ENCODE measurements at regions not wholly inside any gene's neighbourhood (a gene's known extent, or its start where the extent isn't known, plus 50 kb on each side); places are given as distances from the start of the nearest gene placed in this dataset.

GRCh38 chr14:97395068-97395467, 597.9 kb downstream of the VRK1 start:
- Histone ChIP-seq H3K4me1 (ENCODE audit: insufficient read depth) (no peaks in the 10 kb centered on the region), H3K9me2 (replicated peaks; ENCODE audit: insufficient read depth) (no peaks in the 10 kb centered on the region), H4K20me1 (ENCODE audit: insufficient read depth, poor library complexity, severe bottlenecking) (no peaks in the 10 kb centered on the region), H3K4me3 (no peak overlapping the region), H3K79me2 (no peaks in the 10 kb centered on the region), H3K9me3 (ENCODE audit: low read depth) (no peaks in the 10 kb centered on the region), H3K27ac (no peak overlapping the region), H3K27me3 (no peaks in the 10 kb centered on the region), H2AFZ (no peak overlapping the region), H3K4me2 (no peak overlapping the region), H3K36me3 (replicated peaks; ENCODE audit: insufficient read depth, low read depth) (no peaks in the 10 kb centered on the region)
- WGBS (ENCODE audit: low lambda C conversion rate, missing lambda C conversion rate): 91% methylated on average over 4 of the region's 4 CpGs
- no peak for TF ChIP-seq EZH2 (IDR thresholded peaks at IDR 0.05; ENCODE audit: borderline replicate concordance)
- no peak for TF ChIP-seq CTCF (IDR thresholded peaks at IDR 0.05; ENCODE audit: poor library complexity)
- TF ChIP-seq EZH2phosphoT487 (IDR thresholded peaks at IDR 0.05; ENCODE audit: low read depth, severe bottlenecking, unreplicated experiment): no peak
- no peak for DNase-seq (ENCODE audit: low spot score)

GRCh38 chr14:97401714-97402113, 604.5 kb downstream of the VRK1 start:
- no peaks in the 10 kb centered on the region for H3K9me2 ChIP-seq (replicated peaks; ENCODE audit: insufficient read depth)
- H3K4me3 ChIP-seq: no peak overlapping the region
- no peaks in the 10 kb centered on the region for H3K9me3 ChIP-seq (ENCODE audit: low read depth)
- H2AFZ ChIP-seq: no peak overlapping the region
- no peaks in the 10 kb centered on the region for H3K27me3 ChIP-seq
- H4K20me1 ChIP-seq (ENCODE audit: insufficient read depth, poor library complexity, severe bottlenecking): no peaks in the 10 kb centered on the region
- no peak for DNase-seq (ENCODE audit: low spot score)
- WGBS (ENCODE audit: low lambda C conversion rate, missing lambda C conversion rate): 86% methylated on average over 7 of the region's 7 CpGs
- peak overlapping the region; percentile 53 for H3K27ac ChIP-seq
- H3K4me2 ChIP-seq: no peak overlapping the region
- H3K79me2 ChIP-seq: no peaks in the 10 kb centered on the region
- peaks cover 8% of the 10 kb centered on the region for H3K4me1 ChIP-seq (ENCODE audit: insufficient read depth)
- no peaks in the 10 kb centered on the region for H3K36me3 ChIP-seq (replicated peaks; ENCODE audit: insufficient read depth, low read depth)
- TF ChIP-seq EZH2phosphoT487 (IDR thresholded peaks at IDR 0.05; ENCODE audit: low read depth, severe bottlenecking, unreplicated experiment) (no peak), EZH2 (IDR thresholded peaks at IDR 0.05; ENCODE audit: borderline replicate concordance) (no peak), CTCF (IDR thresholded peaks at IDR 0.05; ENCODE audit: poor library complexity) (no peak)

GRCh38 chr14:97402279-97402678, 605.1 kb downstream of the VRK1 start:
- WGBS (ENCODE audit: low lambda C conversion rate, missing lambda C conversion rate): 30% methylated on average over 2 of the region's 2 CpGs
- no peaks in the 10 kb centered on the region for H3K36me3 ChIP-seq (replicated peaks; ENCODE audit: insufficient read depth, low read depth)
- H3K9me2 ChIP-seq (replicated peaks; ENCODE audit: insufficient read depth): no peaks in the 10 kb centered on the region
- H2AFZ ChIP-seq: no peak overlapping the region
- no peaks in the 10 kb centered on the region for H3K27me3 ChIP-seq
- no peaks in the 10 kb centered on the region for H3K79me2 ChIP-seq
- no peak overlapping the region for H3K4me3 ChIP-seq
- peak overlapping the region; percentile 53 for H3K27ac ChIP-seq
- TF ChIP-seq CTCF (IDR thresholded peaks at IDR 0.05; ENCODE audit: poor library complexity): no peak
- no peak for TF ChIP-seq EZH2 (IDR thresholded peaks at IDR 0.05; ENCODE audit: borderline replicate concordance)
- no peak for TF ChIP-seq EZH2phosphoT487 (IDR thresholded peaks at IDR 0.05; ENCODE audit: low read depth, severe bottlenecking, unreplicated experiment)
- peak; percentile 25 for DNase-seq (ENCODE audit: low spot score)
- H3K4me1 ChIP-seq (ENCODE audit: insufficient read depth): peaks cover 8% of the 10 kb centered on the region
- H3K4me2 ChIP-seq: no peak overlapping the region
- no peaks in the 10 kb centered on the region for H3K9me3 ChIP-seq (ENCODE audit: low read depth)
- H4K20me1 ChIP-seq (ENCODE audit: insufficient read depth, poor library complexity, severe bottlenecking): no peaks in the 10 kb centered on the region
